PC-3 (cell line): ENCODE measurements at regions not wholly inside any gene's neighbourhood (a gene's known extent, or its start where the extent isn't known, plus 50 kb on each side); places are given as distances from the start of the nearest gene placed in this dataset.

Source experiments
- ATAC-seq: fragments of 200-7000 bp; cut with Tn5 transposase; 2 replicates; pipeline ENCODE4 v1.9.1; 2020; ENCODE audit warnings: mild to moderate bottlenecking, moderate library complexity
- BruUV-seq: library from RNA; stranded (reverse); fragments of 400-500 nt; replicated peaks from 2 replicates; lab custom pipeline; 2021; lab: Mats Ljungman, UMichigan
- CTCF ChIA-PET: fragments of 300-600 bp; sonication (Branson Sonifier 250); formaldehyde crosslinking; loops from one replicate; lab custom pipeline; 2022; ENCODE audit warnings: antibody characterized with exemption; lab: Charles Lee
- POLR2A ChIA-PET: fragments of 300-600 bp; sonication (Branson Sonifier 250); formaldehyde crosslinking; loops from one replicate; lab custom pipeline; 2022; ENCODE audit warnings: antibody characterized with exemption; ENCODE audit not compliant: unreplicated experiment; lab: Charles Lee
- DNase-seq: peaks from one replicate; pipeline ENCODE4 v3.0.0-alpha.2; 2015
- H2AFZ ChIP-seq: fragments of 300-600 bp; sonication (generic); 2 replicates; pipeline ENCODE4 v1.6.0; 2016; ENCODE audit warnings: antibody characterized with exemption, low read length
- H3F3A ChIP-seq: fragments of 300-600 bp; sonication (generic); one replicate; pipeline ENCODE4 v1.6.0; 2017; ENCODE audit warnings: antibody characterized with exemption, low read length, control low read depth, mild to moderate bottlenecking; ENCODE audit not compliant: unreplicated experiment
- H3K27ac ChIP-seq: fragments of 300-600 bp; sonication (generic); 2 replicates; pipeline ENCODE4 v1.5.1; 2016; ENCODE audit warnings: mild to moderate bottlenecking, low read length
- H3K27me3 ChIP-seq: fragments of 300-600 bp; sonication (generic); 2 replicates; pipeline ENCODE4 v1.6.1; 2016; ENCODE audit warnings: low read length, mixed read lengths
- H3K36me3 ChIP-seq: fragments of 300-600 bp; sonication (generic); 2 replicates; pipeline ENCODE4 v1.6.1; 2016; ENCODE audit warnings: low read depth, mixed run types, low read length, mixed read lengths
- H3K4me1 ChIP-seq: fragments of 300-600 bp; sonication (generic); 2 replicates; pipeline ENCODE4 v1.5.1; 2016; ENCODE audit warnings: low read length; ENCODE audit not compliant: insufficient read depth
- H3K4me2 ChIP-seq: fragments of 300-600 bp; sonication (generic); 2 replicates; pipeline ENCODE4 v1.6.0; 2016; ENCODE audit warnings: low read length
- H3K4me3 ChIP-seq: fragments of 300-600 bp; sonication (generic); 2 replicates; pipeline ENCODE4 v1.5.1; 2016; ENCODE audit warnings: mild to moderate bottlenecking, low read length, mixed read lengths
- H3K79me2 ChIP-seq: fragments of 300-600 bp; sonication (generic); 2 replicates; pipeline ENCODE4 v1.6.1; 2017; ENCODE audit warnings: low read length, mixed read lengths
- H3K9ac ChIP-seq: fragments of 300-600 bp; sonication (generic); 2 replicates; pipeline ENCODE4 v1.6.0; 2016; ENCODE audit warnings: mild to moderate bottlenecking, low read length
- H3K9me2 ChIP-seq: fragments of 300-600 bp; sonication (generic); replicated peaks from 2 replicates; pipeline ENCODE4 v1.6.1; 2016; ENCODE audit warnings: mixed run types, low read length, mixed read lengths
- H3K9me3 ChIP-seq: fragments of 300-600 bp; sonication (generic); 2 replicates; pipeline ENCODE4 v1.6.1; 2016; ENCODE audit warnings: low read length, mixed read lengths
- H4K20me1 ChIP-seq: fragments of 300-600 bp; sonication (generic); 2 replicates; pipeline ENCODE4 v1.6.1; 2016; ENCODE audit warnings: low read length, mixed read lengths
- CTCF ChIP-seq: fragments of 300-600 bp; sonication (generic); conservative IDR thresholded peaks from 2 replicates; pipeline ENCODE4 v1.5.1; 2017; ENCODE audit warnings: antibody characterized with exemption, low read depth, mild to moderate bottlenecking, low read length
- EZH2 ChIP-seq: fragments of 300-600 bp; sonication (generic); IDR thresholded peaks from one replicate; pipeline ENCODE4 v1.6.1; 2017; ENCODE audit warnings: antibody characterized with exemption, mild to moderate bottlenecking, low read length; ENCODE audit not compliant: unreplicated experiment
- EZH2phosphoT487 ChIP-seq: fragments of 300-600 bp; sonication (generic); IDR thresholded peaks from 2 replicates; pipeline ENCODE4 v1.6.1; 2018; ENCODE audit warnings: mild to moderate bottlenecking, antibody characterized with exemption, low read length, borderline replicate concordance
- intact Hi-C: fragments of 100-400 bp; cut with micrococcal nuclease; formaldehyde crosslinking; loops from 2 replicates; pipeline ENCODE4 v1.9.0; 2023

GRCh38 chr4:18292411-18292810 lies 270.9 kb upstream of the LCORL start:
- no peaks in the 10 kb centered on the region for H3F3A ChIP-seq
- no peak overlapping the region for H3K9ac ChIP-seq
- ChIA-PET CTCF (no interaction called here), POLR2A (no interaction called here)
- no peaks in the 10 kb centered on the region for H4K20me1 ChIP-seq
- no peaks in the 10 kb centered on the region for H3K9me3 ChIP-seq
- H3K4me1 ChIP-seq, result no peaks in the 10 kb centered on the region
- no peak overlapping the region for H2AFZ ChIP-seq
- H3K79me2 ChIP-seq, result no peaks in the 10 kb centered on the region
- H3K27me3 ChIP-seq, result peaks cover 8% of the 10 kb centered on the region
- intact Hi-C loops, result no loop called here
- H3K4me3 ChIP-seq, result no peak overlapping the region
- no peak for ATAC-seq
- no peak overlapping the region for H3K27ac ChIP-seq
- TF ChIP-seq CTCF (no peak), EZH2phosphoT487 (no peak), EZH2 (no peak)
- H3K4me2 ChIP-seq, result no peak overlapping the region
- no peak for DNase-seq
- no TSS peak for BruUV-seq
- no peaks in the 10 kb centered on the region for H3K36me3 ChIP-seq
- H3K9me2 ChIP-seq, result no peaks in the 10 kb centered on the region

DNA sequence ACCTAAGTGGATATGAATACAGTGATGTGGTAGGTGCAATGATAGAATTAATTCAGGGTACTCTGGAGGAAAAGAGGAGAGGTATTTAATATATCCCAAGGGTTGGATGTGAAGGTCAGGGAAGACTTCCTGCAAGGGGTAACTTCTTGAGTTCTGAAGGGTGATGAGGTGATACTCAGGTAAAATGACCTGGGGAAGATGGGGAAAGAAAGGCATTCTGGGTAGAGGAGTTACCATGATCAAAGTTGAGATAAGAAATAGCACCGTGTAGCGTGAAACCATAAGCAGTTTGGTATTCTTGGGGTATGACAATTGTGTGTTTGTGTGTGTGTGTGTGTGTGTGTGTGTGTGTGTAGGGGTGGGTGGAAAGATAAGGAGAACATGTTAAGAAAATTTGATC lies 270.4 kb upstream of the LCORL start:
- intact Hi-C loops, result no loop called here
- no TSS peak for BruUV-seq
- H3K27me3 ChIP-seq, result peaks cover 8% of the 10 kb centered on the region

DNA sequence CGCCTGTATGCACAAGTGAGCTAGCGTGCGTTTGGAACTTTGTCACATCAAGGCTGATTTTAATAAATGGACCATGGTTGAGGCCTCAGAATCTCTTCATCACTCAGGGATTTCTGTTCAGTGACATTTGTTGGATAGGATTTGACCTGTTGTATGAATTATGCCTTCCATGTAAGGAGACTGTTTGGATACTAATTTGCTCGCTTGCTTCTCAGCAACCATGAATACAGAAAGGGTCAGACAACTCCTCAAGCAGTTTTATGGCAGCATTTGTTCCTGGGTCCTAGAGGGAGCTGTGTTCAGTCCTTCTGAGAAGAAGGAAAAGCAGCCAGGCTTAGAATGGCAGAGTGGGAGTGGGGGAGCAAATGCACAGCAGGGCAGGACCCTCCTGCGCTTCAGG lies 269.7 kb upstream of the LCORL start:
- H3K4me3 ChIP-seq, result no peak overlapping the region
- H3K4me1 ChIP-seq, result no peaks in the 10 kb centered on the region
- POLR2A ChIA-PET, result no interaction called here
- CTCF ChIA-PET, result no interaction called here
- BruUV-seq, result no TSS peak
- no peaks in the 10 kb centered on the region for H4K20me1 ChIP-seq
- H3K9me3 ChIP-seq, result no peaks in the 10 kb centered on the region
- no peak for TF ChIP-seq CTCF
- TF ChIP-seq EZH2phosphoT487, result no peak
- no peak overlapping the region for H3K9ac ChIP-seq
- no peaks in the 10 kb centered on the region for H3K36me3 ChIP-seq
- no peaks in the 10 kb centered on the region for H3K79me2 ChIP-seq
- no peaks in the 10 kb centered on the region for H3F3A ChIP-seq
- H3K4me2 ChIP-seq, result no peak overlapping the region
- no peaks in the 10 kb centered on the region for H3K9me2 ChIP-seq
- ATAC-seq (no peak), DNase-seq (no peak)
- H3K27ac ChIP-seq, result no peak overlapping the region
- no peak overlapping the region for H2AFZ ChIP-seq
- H3K27me3 ChIP-seq, result peaks cover 8% of the 10 kb centered on the region
- intact Hi-C loops, result no loop called here

More for the DNA sequence above, 270.4 kb upstream of the LCORL start:
- Histone ChIP-seq H3K4me1 (no peaks in the 10 kb centered on the region), H4K20me1 (no peaks in the 10 kb centered on the region), H3K9me3 (no peaks in the 10 kb centered on the region), H3K79me2 (no peaks in the 10 kb centered on the region), H3F3A (no peaks in the 10 kb centered on the region), H2AFZ (no peak overlapping the region), H3K27ac (no peak overlapping the region), H3K36me3 (no peaks in the 10 kb centered on the region), H3K9me2 (no peaks in the 10 kb centered on the region), H3K9ac (no peak overlapping the region), H3K4me2 (no peak overlapping the region), H3K4me3 (no peak overlapping the region)
- CTCF ChIA-PET, result no interaction called here
- no peak for TF ChIP-seq EZH2
- TF ChIP-seq CTCF, result no peak
- TF ChIP-seq EZH2phosphoT487, result no peak
- ATAC-seq (no peak), DNase-seq (no peak)
- POLR2A ChIA-PET, result no interaction called here
